Stimulated activated CD4-positive, alpha-beta T cell treated with anti-CD3 and anti-CD28 coated beads, Interleukin-1b, Interleukin-23, amount 100 ng/mL, for 48 hours (primary cell): ENCODE measurements at regions not wholly inside any gene's neighbourhood (a gene's known extent, or its start where the extent isn't known, plus 50 kb on each side); places are given as distances from the start of the nearest gene placed in this dataset.
"Not testable (repeated sequence)": the region's sequence is repeated elsewhere in the genome, so short reads cannot be mapped to it uniquely, and the experiment has no call there.

Experiments
- DNase-seq: peaks from one replicate; pipeline ENCODE4 v3.0.0-alpha.2; 2020

GRCh38 chr20:39957911-39958310 is 731.1 kb downstream of the MAFB start:
- not testable (repeated sequence) for DNase-seq

DNA sequence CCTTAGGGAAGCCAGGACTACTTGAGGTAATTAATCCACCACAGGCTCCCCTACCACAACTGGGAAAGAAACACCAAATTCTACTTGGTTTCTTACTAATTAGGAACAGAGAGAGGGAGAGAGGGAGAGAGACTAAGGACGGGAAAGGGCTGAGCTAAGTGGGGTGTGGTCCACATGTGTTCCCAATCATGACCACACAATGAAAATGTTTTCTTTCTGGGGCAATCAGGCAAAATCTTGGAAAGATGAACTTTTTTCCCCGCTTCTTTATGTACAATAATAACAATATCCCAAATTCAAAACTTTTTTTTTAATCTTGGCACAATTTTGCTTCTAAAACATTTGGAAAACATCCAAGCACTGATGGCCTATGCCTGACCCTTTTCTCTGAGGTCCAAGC is 734.4 kb downstream of the MAFB start:
- no peak for DNase-seq

DNA sequence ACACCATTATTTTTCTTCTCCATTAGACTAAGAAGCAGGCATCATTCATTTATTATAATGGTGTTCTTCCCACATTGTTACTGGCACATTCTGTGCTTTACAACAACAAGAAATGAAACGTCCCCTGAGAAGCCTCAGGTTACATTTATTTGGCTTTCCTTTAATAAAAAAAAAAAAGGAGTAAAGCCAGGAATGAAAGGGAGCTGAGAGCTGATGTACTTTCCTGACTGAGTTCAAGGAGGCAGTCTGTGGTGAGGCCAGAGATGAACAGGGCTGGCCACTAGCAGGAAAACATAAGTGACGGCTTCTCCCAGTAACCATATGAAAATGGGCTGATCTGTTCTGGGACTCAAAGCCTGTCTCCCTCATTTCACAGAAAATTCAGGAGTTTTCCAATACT is 742.1 kb downstream of the MAFB start:
- DNase-seq, result no peak

DNA sequence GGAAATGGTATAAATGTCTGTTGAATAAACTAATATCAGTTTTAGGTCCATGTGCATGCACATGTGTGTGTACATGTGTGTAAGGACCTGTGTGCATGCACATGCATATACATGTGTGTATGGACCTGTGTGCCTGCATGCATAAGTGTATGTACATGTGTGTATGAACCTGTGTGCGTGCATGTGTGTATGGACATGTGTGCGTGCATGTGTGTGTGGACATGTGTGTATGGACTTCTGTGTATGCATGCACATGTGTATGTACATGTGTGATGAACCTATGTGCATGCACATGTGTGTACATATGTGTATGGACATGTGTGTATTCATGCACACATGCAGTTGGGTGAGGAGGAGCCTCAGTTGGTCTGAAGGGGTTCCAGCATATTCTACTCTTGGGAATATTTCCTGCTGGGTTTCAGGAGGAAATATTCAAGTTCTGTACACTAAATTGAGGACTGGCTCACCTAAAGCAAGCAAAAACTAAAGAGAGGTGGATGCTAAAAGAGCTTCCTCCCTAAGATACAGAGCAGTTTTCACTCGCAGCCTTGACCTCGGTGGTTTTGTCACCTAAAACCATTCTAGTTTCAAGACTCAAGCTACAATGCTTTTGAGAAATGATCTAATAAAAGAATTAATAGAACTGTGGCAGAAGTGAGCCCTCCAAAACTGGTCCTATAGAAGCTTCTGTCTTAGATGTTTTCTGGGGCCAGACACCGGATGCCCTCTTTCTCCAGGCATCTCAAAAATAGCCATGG is 742.8 kb downstream of the MAFB start:
- no peak for DNase-seq

- no peak for DNase-seq
Measured at GRCh38 chr20:39944861-39945260, 744.2 kb downstream of the MAFB start.

DNA sequence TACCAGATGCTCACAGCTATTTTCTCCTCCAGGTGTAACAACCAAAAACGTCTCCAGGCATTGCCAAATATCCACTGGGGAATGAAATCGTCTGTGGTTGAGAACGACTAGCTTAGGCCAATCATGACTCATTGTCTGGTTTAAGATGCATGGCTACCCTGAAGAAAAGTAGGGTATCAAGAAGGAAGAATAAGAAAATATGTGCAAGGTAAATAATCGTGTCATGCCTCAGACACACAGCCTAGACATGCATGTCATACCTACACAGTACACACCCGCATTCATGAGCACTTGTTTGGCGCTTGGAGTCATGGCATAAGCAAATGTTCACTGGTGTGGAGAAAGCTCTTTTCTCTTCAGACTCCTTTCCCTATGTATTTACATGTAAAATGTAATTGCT is 745.7 kb downstream of the MAFB start:
- DNase-seq, result no peak

GRCh38 chr20:39941245-39941644 is 747.8 kb downstream of the MAFB start:
- no peak for DNase-seq

DNA sequence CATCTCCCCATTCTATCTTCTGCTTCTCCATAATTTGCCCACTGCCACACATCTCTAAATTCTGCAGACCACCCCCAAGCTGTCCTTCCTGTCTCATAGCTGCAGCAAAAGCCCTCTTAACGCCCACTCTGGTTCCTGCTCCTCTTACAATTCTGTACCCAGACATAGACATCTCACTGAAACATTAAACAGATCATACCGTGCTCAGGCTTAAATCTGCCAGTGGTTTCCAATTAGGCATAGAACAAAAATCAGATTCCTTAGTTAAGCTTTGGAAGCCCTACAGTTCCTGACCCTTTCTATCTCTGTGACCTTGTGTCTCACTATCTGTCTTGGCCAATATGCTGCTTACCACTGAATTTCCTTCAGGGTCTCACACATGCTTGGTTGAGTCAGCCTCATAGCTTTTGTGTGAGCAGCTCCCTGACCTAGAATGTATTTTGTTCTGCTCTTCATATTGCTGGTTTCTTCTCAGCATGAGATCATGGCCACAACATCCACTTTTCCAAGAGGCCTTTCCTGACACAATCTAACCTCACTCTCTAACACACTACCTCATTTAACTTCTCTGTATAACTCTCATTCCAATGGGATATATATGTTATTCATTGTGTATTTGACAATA is 749.7 kb downstream of the MAFB start:
- no peak for DNase-seq

DNA sequence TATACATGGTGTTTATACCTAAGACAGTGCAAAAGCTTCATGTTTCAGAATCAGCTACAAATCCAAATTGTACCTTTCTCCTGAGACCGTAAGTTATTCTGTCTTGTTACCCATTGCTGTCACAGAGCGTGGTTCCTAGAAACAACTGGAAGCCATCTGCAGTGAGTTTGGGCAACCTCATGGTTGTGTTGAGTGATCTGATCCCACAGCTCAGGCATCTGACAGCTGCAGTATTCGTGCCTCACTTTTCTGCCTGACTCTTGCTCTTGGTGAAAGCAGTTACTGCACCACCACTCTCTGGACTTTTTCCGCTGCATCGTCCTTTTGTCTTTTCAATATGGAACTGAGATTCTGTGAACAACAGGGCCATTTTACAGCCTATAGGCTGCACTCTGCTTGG is 752.6 kb downstream of the MAFB start:
- DNase-seq, result no peak

DNA sequence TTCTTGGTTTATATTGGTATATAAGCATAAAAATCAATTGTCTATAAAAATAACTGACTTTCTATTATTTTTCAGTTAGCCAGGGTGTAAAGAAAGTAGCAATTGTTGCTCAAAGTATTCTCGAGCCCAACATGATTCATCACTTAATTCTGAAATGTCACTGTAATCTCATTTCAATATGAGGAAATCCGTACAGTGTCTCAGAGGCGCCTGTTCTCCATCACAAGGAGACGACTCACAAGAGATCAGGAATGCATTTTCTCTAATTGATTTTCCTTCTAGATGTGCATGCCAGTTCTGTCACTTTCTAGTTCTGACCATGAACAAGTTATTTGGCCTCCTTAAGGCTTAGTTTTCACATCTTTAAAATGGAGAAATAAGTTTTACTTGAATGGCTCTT is 753.1 kb downstream of the MAFB start:
- DNase-seq, result no peak

DNA sequence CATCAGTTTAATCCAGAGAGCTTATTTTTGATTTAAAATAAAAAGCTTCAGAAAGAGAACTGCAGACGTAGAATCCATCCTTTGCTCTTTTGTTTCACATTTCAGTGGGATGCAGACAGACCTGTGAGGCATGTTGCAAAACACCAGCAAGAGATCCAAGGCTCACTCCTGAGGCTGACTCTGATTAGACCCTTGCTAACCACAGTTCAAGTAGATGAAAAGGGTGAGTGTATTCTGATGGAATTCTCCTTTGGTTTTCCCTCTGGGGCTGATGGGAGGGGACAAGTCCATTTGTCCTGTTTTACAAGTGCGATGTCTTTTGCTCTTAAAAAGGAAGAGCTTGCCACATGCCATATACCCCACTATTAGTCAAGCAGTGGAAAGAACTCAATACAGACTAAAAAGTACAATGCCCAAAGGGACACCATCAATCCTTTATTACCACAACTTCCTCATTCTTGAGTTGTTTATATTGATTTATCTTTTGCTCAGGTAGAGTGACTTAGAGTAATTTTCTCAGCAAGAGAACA is 772.7 kb downstream of the MAFB start:
- DNase-seq, result no peak

DNA sequence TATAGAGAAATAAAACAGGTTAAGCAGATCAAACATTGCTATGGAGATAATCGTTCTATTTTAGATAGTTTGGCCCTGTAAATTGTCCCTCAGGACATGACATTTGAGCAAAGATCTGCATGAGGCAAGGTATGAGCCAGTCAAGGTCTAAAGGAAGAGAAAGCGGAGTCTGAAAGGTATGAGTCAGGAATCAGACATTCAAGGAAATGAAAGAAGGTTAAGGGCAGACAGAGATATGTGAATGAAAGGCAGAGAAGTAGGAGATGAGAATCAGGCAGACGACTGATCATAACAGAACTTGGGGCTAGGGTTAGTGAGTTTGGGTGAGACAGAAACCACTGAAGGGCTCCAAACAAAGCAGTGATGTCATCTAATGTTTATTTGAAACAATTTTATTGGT is 775.8 kb downstream of the MAFB start:
- no peak for DNase-seq

DNA sequence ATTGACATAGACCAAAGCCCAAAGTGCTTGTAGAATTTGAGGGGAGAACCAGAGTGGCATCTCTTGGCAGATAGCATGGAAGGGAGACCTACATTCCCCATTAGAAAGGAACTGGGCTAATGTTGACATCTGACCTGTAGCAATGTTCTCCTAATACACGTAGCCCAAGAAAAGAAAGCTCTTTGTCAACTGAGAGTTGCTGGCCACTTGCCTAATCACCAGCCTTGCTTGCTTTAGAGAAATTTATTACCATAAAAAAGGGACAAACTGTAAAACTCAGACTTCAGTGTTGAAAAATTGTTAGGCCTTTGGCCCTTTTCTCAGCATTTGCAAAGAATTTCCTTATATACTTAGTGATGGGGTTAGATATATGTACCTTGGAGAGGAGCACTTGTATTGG is 777.5 kb downstream of the MAFB start:
- DNase-seq, result no peak

DNA sequence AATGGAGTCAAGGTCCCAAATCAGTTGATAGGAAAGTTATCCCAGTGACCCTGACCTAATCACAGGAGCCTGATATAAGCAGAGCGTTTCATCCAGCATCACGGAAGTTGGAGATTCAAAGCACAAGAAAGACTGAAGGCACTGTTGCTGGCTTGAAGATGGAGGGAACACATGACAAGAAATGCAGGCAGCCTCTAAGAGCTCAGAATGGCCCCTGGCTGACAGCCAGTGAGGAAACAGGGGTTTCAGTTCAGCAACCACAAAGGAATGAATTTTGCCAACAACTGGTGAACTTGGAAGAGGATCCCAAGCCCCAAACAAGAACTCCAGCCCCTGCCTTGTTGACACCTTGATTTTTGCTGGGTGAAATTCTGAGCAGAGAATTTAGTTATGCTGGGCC is 778.5 kb downstream of the MAFB start:
- no peak for DNase-seq

- no peak for DNase-seq
Measured at GRCh38 chr20:39909447-39909846, 779.6 kb downstream of the MAFB start.

- DNase-seq, result no peak
Measured at GRCh38 chr20:39904476-39905112, 784.4 kb downstream of the MAFB start.

GRCh38 chr20:39903806-39904465 is 785.1 kb downstream of the MAFB start:
- DNase-seq, result no peak

GRCh38 chr20:39899881-39900280 is 789.2 kb downstream of the MAFB start:
- no peak for DNase-seq

DNA sequence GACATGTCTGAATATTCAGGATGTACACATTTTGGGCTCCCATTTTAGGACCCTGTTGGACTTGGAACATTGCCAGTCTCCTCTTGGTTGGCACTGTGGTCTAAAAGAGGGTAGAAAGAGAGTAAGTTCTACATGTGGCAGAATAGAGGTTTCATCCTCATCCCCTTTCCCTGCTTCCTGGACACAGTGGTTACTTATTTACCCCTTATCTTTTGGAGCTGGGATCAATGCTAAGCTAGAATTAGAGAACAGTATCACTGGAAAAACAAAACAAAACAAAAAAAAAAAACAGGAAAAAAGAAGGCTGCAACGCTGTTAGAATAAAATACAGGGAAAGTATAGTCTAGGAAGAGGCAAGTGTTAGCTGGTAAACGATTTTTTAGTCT is 790.6 kb downstream of the MAFB start:
- DNase-seq, result no peak

- no peak for DNase-seq
Measured at GRCh38 chr20:39897781-39898466, 791.1 kb downstream of the MAFB start.

DNA sequence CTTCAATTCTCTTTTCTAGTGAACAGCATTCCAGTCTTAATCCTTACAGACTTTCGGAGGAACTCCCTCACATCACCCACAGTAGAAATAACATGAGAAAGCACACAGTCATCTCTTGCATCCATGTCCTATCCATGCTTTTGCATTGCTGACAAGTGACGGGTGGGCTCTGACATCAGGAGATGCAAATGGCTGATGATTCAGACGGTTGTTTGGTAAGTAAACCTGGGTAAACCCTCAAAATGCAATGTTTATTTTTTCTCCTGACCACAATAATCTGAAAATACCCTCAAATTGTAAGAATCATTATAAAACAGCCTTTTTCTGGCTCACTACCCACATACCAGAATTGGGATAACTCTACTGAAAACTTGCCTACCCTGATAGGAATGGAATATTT is 792.0 kb downstream of the MAFB start:
- DNase-seq, result no peak

GRCh38 chr20:39894067-39894466 is 795.0 kb downstream of the MAFB start:
- no peak for DNase-seq
